HL-60 (cell line): ENCODE measurements at regions not wholly inside any gene's neighbourhood (a gene's known extent, or its start where the extent isn't known, plus 50 kb on each side); places are given as distances from the start of the nearest gene placed in this dataset.

Experiments
- DNase-seq, 2 experiments: peaks; one replicate each; pipeline ENCODE4 v3.0.0-alpha.2; 2010 to 2020; ENCODE audit warnings: low read depth in 1 of 2, low spot score in 1 of 2
- H3K27ac ChIP-seq: fragments of 250-450 bp; sonication (Bioruptor Pico); replicated peaks from 2 replicates; pipeline ENCODE4 v1.5.1; 2020; ENCODE audit warnings: mild to moderate bottlenecking, moderate library complexity
- H3K27me3 ChIP-seq: fragments of 250-450 bp; sonication (Bioruptor Pico); 2 replicates; pipeline ENCODE4 v1.5.1; 2021; ENCODE audit warnings: mild to moderate bottlenecking, moderate library complexity; ENCODE audit not compliant: insufficient read depth, poor library complexity, severe bottlenecking
- H3K4me3 ChIP-seq: replicated peaks from 2 replicates; pipeline ENCODE4 v1.5.1; 2011; ENCODE audit warnings: mild to moderate bottlenecking, control low read depth, low read length; ENCODE audit not compliant: insufficient read depth
- GABPA ChIP-seq: IDR thresholded peaks from 2 replicates; pipeline ENCODE4 v1.6.1; 2012; ENCODE audit warnings: low read depth
- POLR2AphosphoS5 ChIP-seq: IDR thresholded peaks from 2 replicates; pipeline ENCODE4 v1.6.1; 2012; ENCODE audit warnings: low read depth
- REST ChIP-seq: IDR thresholded peaks from 2 replicates; pipeline ENCODE4 v1.6.1; 2012; ENCODE audit warnings: low read depth; ENCODE audit not compliant: insufficient replicate concordance
- SPI1 ChIP-seq: IDR thresholded peaks from 2 replicates; pipeline ENCODE4 v1.6.1; 2012; ENCODE audit warnings: low read depth, mild to moderate bottlenecking, borderline replicate concordance
- TF ChIP-seq, protein P1 (sequence below): IDR thresholded peaks from one replicate; pipeline ENCODE4 v1.5.1; 2011; ENCODE audit warnings: low read length, control low read depth, inconsistent platforms; ENCODE audit not compliant: insufficient read depth

DNA sequence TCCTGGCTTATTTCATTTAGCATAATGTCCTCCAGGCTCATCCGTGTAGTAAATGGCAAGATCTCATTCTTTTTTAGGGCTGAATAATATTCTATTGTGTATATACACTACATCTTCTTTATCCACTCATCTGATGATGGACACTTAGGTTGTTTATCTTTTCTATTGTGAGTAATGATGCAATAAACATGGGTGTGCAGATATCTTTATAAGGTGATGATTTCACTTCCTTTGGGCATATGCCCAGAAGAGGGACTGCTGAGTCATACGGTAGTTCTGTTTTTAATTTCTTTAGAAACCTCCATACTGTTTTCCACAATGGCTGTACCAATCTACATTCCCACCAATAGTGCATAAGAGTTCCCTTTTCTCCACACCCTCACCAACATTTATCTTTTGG, 317.6 kb upstream of the CNKSR2 start:
- no peaks in the 10 kb centered on the region for H3K27me3 ChIP-seq
- no peak overlapping the region for H3K4me3 ChIP-seq
- no peak for DNase-seq
- TF ChIP-seq, protein P1, sequence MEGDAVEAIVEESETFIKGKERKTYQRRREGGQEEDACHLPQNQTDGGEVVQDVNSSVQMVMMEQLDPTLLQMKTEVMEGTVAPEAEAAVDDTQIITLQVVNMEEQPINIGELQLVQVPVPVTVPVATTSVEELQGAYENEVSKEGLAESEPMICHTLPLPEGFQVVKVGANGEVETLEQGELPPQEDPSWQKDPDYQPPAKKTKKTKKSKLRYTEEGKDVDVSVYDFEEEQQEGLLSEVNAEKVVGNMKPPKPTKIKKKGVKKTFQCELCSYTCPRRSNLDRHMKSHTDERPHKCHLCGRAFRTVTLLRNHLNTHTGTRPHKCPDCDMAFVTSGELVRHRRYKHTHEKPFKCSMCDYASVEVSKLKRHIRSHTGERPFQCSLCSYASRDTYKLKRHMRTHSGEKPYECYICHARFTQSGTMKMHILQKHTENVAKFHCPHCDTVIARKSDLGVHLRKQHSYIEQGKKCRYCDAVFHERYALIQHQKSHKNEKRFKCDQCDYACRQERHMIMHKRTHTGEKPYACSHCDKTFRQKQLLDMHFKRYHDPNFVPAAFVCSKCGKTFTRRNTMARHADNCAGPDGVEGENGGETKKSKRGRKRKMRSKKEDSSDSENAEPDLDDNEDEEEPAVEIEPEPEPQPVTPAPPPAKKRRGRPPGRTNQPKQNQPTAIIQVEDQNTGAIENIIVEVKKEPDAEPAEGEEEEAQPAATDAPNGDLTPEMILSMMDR = no peak
- TF ChIP-seq SPI1 (no peak), REST (no peak), POLR2AphosphoS5 (no peak), GABPA (no peak)
- H3K27ac ChIP-seq = no peak overlapping the region

- Histone ChIP-seq H3K27ac (no peak overlapping the region), H3K27me3 (no peaks in the 10 kb centered on the region), H3K4me3 (no peak overlapping the region)
- TF ChIP-seq, protein P1 = no peak
- no peak for DNase-seq
These were observed 327.2 kb upstream of the CNKSR2 start for GRCh38 chrX:21047034-21047455.

GRCh38 chrX:21014326-21014725, 359.9 kb upstream of the CNKSR2 start:
- TF ChIP-seq, protein P1 = no peak
- TF ChIP-seq GABPA = no peak
- no peak for TF ChIP-seq POLR2AphosphoS5
- no peak for TF ChIP-seq SPI1
- no peak for TF ChIP-seq REST
- Histone ChIP-seq H3K27ac (no peak overlapping the region), H3K27me3 (no peaks in the 10 kb centered on the region), H3K4me3 (no peak overlapping the region)
- no peak for DNase-seq

DNA sequence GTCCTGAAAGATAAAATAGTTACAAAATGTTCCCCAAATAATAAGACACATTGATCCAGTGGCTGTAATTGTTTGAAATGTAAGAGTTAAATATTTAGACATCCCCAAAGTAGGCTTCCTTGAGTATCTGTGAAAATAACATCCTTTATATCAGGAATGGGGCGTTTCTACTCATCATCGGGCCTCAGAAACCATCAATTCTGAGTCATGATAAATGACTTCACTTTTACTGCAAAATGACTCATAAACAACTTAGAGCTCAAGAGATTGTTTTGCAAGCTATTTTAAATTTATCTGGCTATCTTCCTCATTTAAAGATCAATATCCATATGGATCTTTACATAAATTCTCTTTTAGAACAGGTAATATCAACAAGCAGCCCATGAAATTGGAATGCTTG, 369.4 kb upstream of the CNKSR2 start:
- Histone ChIP-seq H3K27me3 (no peaks in the 10 kb centered on the region), H3K27ac (no peak overlapping the region), H3K4me3 (no peak overlapping the region)
- TF ChIP-seq, protein P1 = no peak
- no peak for TF ChIP-seq SPI1
- no peak for TF ChIP-seq POLR2AphosphoS5
- no peak for TF ChIP-seq GABPA
- no peak for TF ChIP-seq REST
- DNase-seq = no peak
